Natural killer cell (primary cell): ENCODE measurements at regions not wholly inside any gene's neighbourhood (a gene's known extent, or its start where the extent isn't known, plus 50 kb on each side); places are given as distances from the start of the nearest gene placed in this dataset.

ENCODE experiments used
- ATAC-seq, 3 donors: fragments of 150-1000 bp in 2 of 3; fragments of 200-7000 bp in 1 of 3; cut with Tn5 transposase; 1 replicate in 1 of 3; 2 replicates in 2 of 3; pipeline ENCODE4 v1.10.0; 2021; ENCODE audit warnings: mild to moderate bottlenecking in 2 of 3, moderate library complexity in 2 of 3
- DNase-seq, 2 donors: peaks; one replicate each; pipeline versions ENCODE4 v3.0.0 to v3.0.0-alpha.2; 2013 to 2021; ENCODE audit warnings: mixed read lengths in 1 of 2
- H3K27ac ChIP-seq: one replicate; pipeline ENCODE4 v1.5.1; 2013; ENCODE audit warnings: mild to moderate bottlenecking, low read length
- H3K27me3 ChIP-seq: one replicate; pipeline ENCODE4 v1.6.1; 2013; ENCODE audit warnings: low read length; ENCODE audit not compliant: control insufficient read depth, insufficient read depth
- H3K36me3 ChIP-seq: one replicate; pipeline ENCODE4 v1.6.1; 2013; ENCODE audit warnings: low read length; ENCODE audit not compliant: control insufficient read depth, insufficient read depth
- H3K4me1 ChIP-seq: one replicate; pipeline ENCODE4 v1.6.1; 2013; ENCODE audit warnings: low read length; ENCODE audit not compliant: control insufficient read depth, insufficient read depth
- H3K4me3 ChIP-seq: one replicate; pipeline ENCODE4 v1.5.1; 2013; ENCODE audit warnings: low read length
- H3K9me3 ChIP-seq: one replicate; pipeline ENCODE4 v1.6.1; 2013; ENCODE audit warnings: low read length; ENCODE audit not compliant: control insufficient read depth, insufficient read depth
- H3K27ac Mint-ChIP-seq, 2 donors: one replicate each; pipeline ENCODE4 v1.8.0; 2022; ENCODE audit warnings: mild to moderate bottlenecking in 2 of 2, mixed read lengths in 2 of 2, moderate library complexity in 1 of 2
- H3K27me3 Mint-ChIP-seq, 2 donors: one replicate each; pipeline ENCODE4 v1.8.0; 2022; ENCODE audit warnings: low read depth in 2 of 2, mixed read lengths in 2 of 2
- H3K36me3 Mint-ChIP-seq: one replicate; pipeline ENCODE4 v1.8.0; 2022; ENCODE audit warnings: mixed read lengths
- H3K4me1 Mint-ChIP-seq, 2 donors: one replicate each; pipeline ENCODE4 v1.8.0; 2022; ENCODE audit warnings: mixed read lengths in 2 of 2
- H3K4me3 Mint-ChIP-seq: one replicate; pipeline ENCODE4 v1.8.0; 2022; ENCODE audit warnings: mild to moderate bottlenecking, moderate library complexity, mixed read lengths
- H3K9me3 Mint-ChIP-seq, 2 donors: one replicate each; pipeline ENCODE4 v1.8.0; 2022; ENCODE audit warnings: mixed read lengths in 2 of 2
- CTCF ChIP-seq: fragments of 200-600 bp; IDR thresholded peaks from one replicate; pipeline ENCODE4 v1.8.0; 2022; ENCODE audit warnings: antibody characterized with exemption
- WGBS: methylation state at CpG from one replicate; pipeline ENCODE4 v1.1.7; 2013; ENCODE audit warnings: missing lambda C conversion rate; ENCODE audit not compliant: insufficient coverage; 5-methylcytosine and 5-hydroxymethylcytosine counted together
- intact Hi-C: fragments of 100-400 bp; cut with micrococcal nuclease; formaldehyde crosslinking; loops from one replicate; pipeline ENCODE4 v1.14.2; 2022

GRCh38 chr10:16297069-16297468 is 139.7 kb upstream of the PTER start:
- Mint-ChIP-seq H3K27me3 (no peaks in the 10 kb centered on the region), H3K4me1 (no peaks in the 10 kb centered on the region), H3K27ac (no peak overlapping the region), H3K9me3 (peaks cover 0 to 2% of the 10 kb centered on the region in 2 donors), H3K36me3 (no peaks in the 10 kb centered on the region), H3K4me3 (no peak overlapping the region)
- H3K4me3 ChIP-seq = no peak overlapping the region
- ATAC-seq = no peak
- H3K27me3 ChIP-seq = no peaks in the 10 kb centered on the region
- no peak overlapping the region for H3K27ac ChIP-seq
- no peaks in the 10 kb centered on the region for H3K36me3 ChIP-seq
- no peaks in the 10 kb centered on the region for H3K4me1 ChIP-seq
- TF ChIP-seq CTCF = no peak
- H3K9me3 ChIP-seq = no peaks in the 10 kb centered on the region
- WGBS = 47% methylated on average over 1 of the region's 1 CpG
- intact Hi-C loops = no loop called here
- DNase-seq = no peak

GRCh38 chr10:16297642-16298041 is 139.2 kb upstream of the PTER start:
- Mint-ChIP-seq H3K9me3 (peaks cover 0 to 2% of the 10 kb centered on the region in 2 donors), H3K27ac (no peak overlapping the region), H3K27me3 (no peaks in the 10 kb centered on the region), H3K36me3 (no peaks in the 10 kb centered on the region), H3K4me1 (no peaks in the 10 kb centered on the region), H3K4me3 (no peak overlapping the region)
- no peak overlapping the region for H3K27ac ChIP-seq
- no peaks in the 10 kb centered on the region for H3K4me1 ChIP-seq
- H3K36me3 ChIP-seq = no peaks in the 10 kb centered on the region
- H3K4me3 ChIP-seq = no peak overlapping the region
- no peaks in the 10 kb centered on the region for H3K27me3 ChIP-seq
- intact Hi-C loops = no loop called here
- no peak for TF ChIP-seq CTCF
- no peak for DNase-seq
- 72% methylated on average over 6 of the region's 6 CpGs for WGBS
- no peaks in the 10 kb centered on the region for H3K9me3 ChIP-seq
- no peak for ATAC-seq

GRCh38 chr10:16304311-16304710 is 132.5 kb upstream of the PTER start:
- Mint-ChIP-seq H3K4me3 (no peak overlapping the region), H3K36me3 (no peaks in the 10 kb centered on the region), H3K4me1 (no peaks in the 10 kb centered on the region), H3K9me3 (peaks cover 0 to 3% of the 10 kb centered on the region in 2 donors), H3K27me3 (no peaks in the 10 kb centered on the region), H3K27ac (no peak overlapping the region)
- Histone ChIP-seq H3K36me3 (no peaks in the 10 kb centered on the region), H3K4me1 (no peaks in the 10 kb centered on the region), H3K27me3 (no peaks in the 10 kb centered on the region), H3K27ac (no peak overlapping the region), H3K4me3 (no peak overlapping the region), H3K9me3 (no peaks in the 10 kb centered on the region)
- DNase-seq = no peak
- intact Hi-C loops = no loop called here
- TF ChIP-seq CTCF = no peak
- WGBS = 64% methylated on average over 1 of the region's 4 CpGs
- ATAC-seq = no peak

GRCh38 chr10:16310440-16310839 is 126.4 kb upstream of the PTER start:
- Mint-ChIP-seq H3K27ac (no peak overlapping the region), H3K36me3 (no peaks in the 10 kb centered on the region), H3K4me3 (no peak overlapping the region), H3K27me3 (no peaks in the 10 kb centered on the region), H3K4me1 (no peaks in the 10 kb centered on the region), H3K9me3 (peaks cover 2 to 9% of the 10 kb centered on the region in 2 donors)
- Histone ChIP-seq H3K27me3 (no peaks in the 10 kb centered on the region), H3K4me3 (no peak overlapping the region), H3K36me3 (no peaks in the 10 kb centered on the region), H3K4me1 (no peaks in the 10 kb centered on the region), H3K27ac (no peak overlapping the region), H3K9me3 (no peaks in the 10 kb centered on the region)
- no peak for DNase-seq
- WGBS = no CpG with 5 or more reads among the region's 1 CpG
- no peak for TF ChIP-seq CTCF
- no peak for ATAC-seq
- intact Hi-C loops = no loop called here
